Stimulated activated CD4-positive, alpha-beta T cell treated with anti-CD3 and anti-CD28 coated beads, TNF-alpha, amount 100 ng/mL, for 24 hours (primary cell): ENCODE measurements at regions not wholly inside any gene's neighbourhood (a gene's known extent, or its start where the extent isn't known, plus 50 kb on each side); places are given as distances from the start of the nearest gene placed in this dataset.
A peak's percentile ranks its signal among the peaks of the same experiment; 100 is the strongest.
"Not testable (repeated sequence)": the region's sequence is repeated elsewhere in the genome, so short reads cannot be mapped to it uniquely, and the experiment has no call there.

Source experiments
- DNase-seq, 3 experiments: peaks; one replicate each; pipeline ENCODE4 v3.0.0-alpha.2; 2020; ENCODE audit warnings: low read depth in 3 of 3

- not testable (repeated sequence) for DNase-seq
These were observed 224.0 kb upstream of the DUSP10 start for GRCh38 chr1:221965891-221966290.

- no peak for DNase-seq
These were observed 223.4 kb upstream of the DUSP10 start for GRCh38 chr1:221965252-221965651.

GRCh38 chr1:221963742-221964141 is 221.9 kb upstream of the DUSP10 start:
- no peak for DNase-seq

GRCh38 chr1:221962385-221962784 is 220.5 kb upstream of the DUSP10 start:
- no peak for DNase-seq

GRCh38 chr1:221961532-221962292 is 219.8 kb upstream of the DUSP10 start:
- DNase-seq = peak in 2 of 3 experiments; percentile 13 to 31

GRCh38 chr1:221958161-221958562 is 216.3 kb upstream of the DUSP10 start:
- DNase-seq = not testable (repeated sequence)

GRCh38 chr1:221957350-221957749 is 215.5 kb upstream of the DUSP10 start:
- DNase-seq = not testable (repeated sequence)

GRCh38 chr1:221949996-221950395 is 208.1 kb upstream of the DUSP10 start:
- no peak for DNase-seq

GRCh38 chr1:221948459-221948858 is 206.6 kb upstream of the DUSP10 start:
- no peak for DNase-seq

GRCh38 chr1:221947731-221948130 is 205.8 kb upstream of the DUSP10 start:
- no peak for DNase-seq

- DNase-seq = no peak
These were observed 204.9 kb upstream of the DUSP10 start for GRCh38 chr1:221946768-221947167.

- DNase-seq = no peak
These were observed 203.8 kb upstream of the DUSP10 start for GRCh38 chr1:221945669-221946068.

GRCh38 chr1:221944247-221944870 is 202.5 kb upstream of the DUSP10 start:
- DNase-seq = no peak

- no peak for DNase-seq
These were observed 198.7 kb upstream of the DUSP10 start for GRCh38 chr1:221940631-221941030.

- DNase-seq = no peak
These were observed 197.7 kb upstream of the DUSP10 start for GRCh38 chr1:221939607-221940006.

GRCh38 chr1:221937155-221937953 is 195.5 kb upstream of the DUSP10 start:
- DNase-seq = no peak

- DNase-seq = no peak
These were observed 191.9 kb upstream of the DUSP10 start for GRCh38 chr1:221933814-221934213.

GRCh38 chr1:221926441-221926840 is 184.6 kb upstream of the DUSP10 start:
- DNase-seq = no peak

- no peak for DNase-seq
These were observed 184.1 kb upstream of the DUSP10 start for GRCh38 chr1:221925947-221926346.

GRCh38 chr1:221923929-221924598 is 182.2 kb upstream of the DUSP10 start:
- no peak for DNase-seq

- no peak for DNase-seq
These were observed 180.0 kb upstream of the DUSP10 start for GRCh38 chr1:221921936-221922335.

GRCh38 chr1:221919743-221920142 is 177.9 kb upstream of the DUSP10 start:
- DNase-seq = no peak
